GM12878 (cell line): ENCODE measurements at regions not wholly inside any gene's neighbourhood (a gene's known extent, or its start where the extent isn't known, plus 50 kb on each side); places are given as distances from the start of the nearest gene placed in this dataset.

Experiments
- ATAC-seq: fragments of 200-7000 bp; cut with Tn5 transposase; 3 replicates; pipeline ENCODE4 v1.9.1; 2020; ENCODE audit warnings: mild to moderate bottlenecking, moderate library complexity
- BruUV-seq: library from RNA; stranded (reverse); fragments of 400-500 nt; replicated peaks from 2 replicates; lab custom pipeline; 2021; lab: Mats Ljungman, UMichigan
- CTCF ChIA-PET: fragments of 300-600 bp; sonication (Branson Sonifier 250); formaldehyde crosslinking; extraction: SDS; loops from one replicate; lab custom pipeline; 2021; ENCODE audit warnings: inconsistent platforms; lab: Yijun Ruan, JAX
- POLR2A ChIA-PET: fragments of 350-600 bp; formaldehyde crosslinking; extraction: SDS; loops from one replicate; lab custom pipeline; 2021; ENCODE audit warnings: inconsistent platforms; lab: Charles Lee
- RAD21 ChIA-PET: fragments of 300-600 bp; sonication (Branson Sonifier 250); formaldehyde crosslinking; loops from one replicate; lab custom pipeline; 2023; ENCODE audit warnings: antibody characterized with exemption; ENCODE audit not compliant: unreplicated experiment; lab: Charles Lee
- SMC1A ChIA-PET: fragments of 300-600 bp; sonication (Branson Sonifier 250); formaldehyde crosslinking; loops from one replicate; lab custom pipeline; 2023; ENCODE audit not compliant: unreplicated experiment, uncharacterized antibody; lab: Charles Lee
- DNase-seq: peaks from one replicate; pipeline ENCODE4 v3.0.0-alpha.2; 2011; ENCODE audit warnings: low read depth, low spot score
- FAIRE-seq: peaks from 3 replicates; lab custom pipeline; 2011; peaks lifted over from hg19 to GRCh38; lab: Jason Lieb, UNC
- H2AFZ ChIP-seq: 2 replicates; pipeline ENCODE4 v1.6.0; 2011; ENCODE audit warnings: low read depth, low read length, control low read depth; ENCODE audit not compliant: control insufficient read depth
- H3K27ac ChIP-seq: 2 replicates; pipeline ENCODE4 v1.5.1; 2011; ENCODE audit warnings: control low read depth; ENCODE audit not compliant: control insufficient read depth, insufficient read depth
- H3K27me3 ChIP-seq, 2 experiments: replicated peaks in 1 of 2; 2 replicates each; pipeline versions ENCODE4 v1.6.0 to v1.6.1; 2011; ENCODE audit warnings: low read length in 1 of 2; ENCODE audit not compliant: control insufficient read depth in 2 of 2, insufficient read depth in 2 of 2
- H3K36me3 ChIP-seq, 2 experiments: 2 replicates each; pipeline ENCODE4 v1.5.1; 2011; ENCODE audit warnings: low read length in 1 of 2; ENCODE audit not compliant: control insufficient read depth in 2 of 2, insufficient read depth in 2 of 2
- H3K4me1 ChIP-seq: 2 replicates; pipeline ENCODE4 v1.6.1; 2011; ENCODE audit warnings: mild to moderate bottlenecking, low read length, moderate library complexity, mixed read lengths; ENCODE audit not compliant: control insufficient read depth, insufficient read depth
- H3K4me2 ChIP-seq: 2 replicates; pipeline ENCODE4 v1.6.0; 2011; ENCODE audit warnings: control low read depth; ENCODE audit not compliant: control insufficient read depth, insufficient read depth
- H3K4me3 ChIP-seq: fragments of 200-600 bp; sonication (generic); 2 replicates; pipeline ENCODE4 v1.5.1; 2016
- H3K79me2 ChIP-seq: 2 replicates; pipeline ENCODE4 v1.6.0; 2011; ENCODE audit warnings: low read length; ENCODE audit not compliant: control insufficient read depth, insufficient read depth
- H3K9ac ChIP-seq: 2 replicates; pipeline ENCODE4 v1.8.0; 2011; ENCODE audit warnings: low read length, control low read depth, mixed read lengths; ENCODE audit not compliant: control insufficient read depth, insufficient read depth
- H3K9me3 ChIP-seq: replicated peaks from 3 replicates; pipeline ENCODE4 v1.5.1; 2011; ENCODE audit warnings: mild to moderate bottlenecking, low read length; ENCODE audit not compliant: control insufficient read depth, insufficient read depth
- H4K20me1 ChIP-seq: 2 replicates; pipeline ENCODE4 v1.6.0; 2011; ENCODE audit not compliant: control insufficient read depth, insufficient read depth
- BACH1 ChIP-seq: fragments of 450-650 bp; IDR thresholded peaks from 2 replicates; pipeline ENCODE4 v1.6.1; 2017; ENCODE audit warnings: mild to moderate bottlenecking, borderline replicate concordance
- BMI1 ChIP-seq: fragments of 450-650 bp; IDR thresholded peaks from 2 replicates; pipeline ENCODE4 v1.6.1; 2016; ENCODE audit warnings: mild to moderate bottlenecking, moderate library complexity, borderline replicate concordance
- CUX1 ChIP-seq: IDR thresholded peaks from 2 replicates; pipeline ENCODE4 v1.6.1; 2012; ENCODE audit warnings: improper control_type of control experiment, low read depth, low read length; ENCODE audit not compliant: insufficient replicate concordance
- DPF2 ChIP-seq: fragments of 450-650 bp; IDR thresholded peaks from 2 replicates; pipeline ENCODE4 v1.6.1; 2017; ENCODE audit warnings: mild to moderate bottlenecking
- EED ChIP-seq: sonication (generic); IDR thresholded peaks from 2 replicates; pipeline ENCODE4 v1.6.1; 2016; ENCODE audit warnings: antibody characterized with exemption, low read depth
- EZH2 ChIP-seq: IDR thresholded peaks from 2 replicates; pipeline ENCODE4 v1.6.1; 2012; ENCODE audit warnings: low read depth, mild to moderate bottlenecking, control low read depth, inconsistent platforms, low read length, borderline replicate concordance; ENCODE audit not compliant: control insufficient read depth
- HDGF ChIP-seq: fragments of 450-650 bp; IDR thresholded peaks from 2 replicates; pipeline ENCODE4 v1.6.1; 2016; ENCODE audit warnings: antibody characterized with exemption
- IRF5 ChIP-seq: fragments of 450-650 bp; IDR thresholded peaks from 2 replicates; pipeline ENCODE4 v1.6.1; 2017; ENCODE audit warnings: borderline replicate concordance
- JUND ChIP-seq: IDR thresholded peaks from 2 replicates; pipeline ENCODE4 v1.6.1; 2012; ENCODE audit warnings: low read depth, mild to moderate bottlenecking, low read length, improper control_type of control experiment, moderate library complexity
- MEF2B ChIP-seq: fragments of 450-650 bp; IDR thresholded peaks from 2 replicates; pipeline ENCODE4 v1.6.1; 2018; ENCODE audit warnings: mild to moderate bottlenecking, moderate library complexity; ENCODE audit not compliant: partially characterized antibody, poor library complexity, severe bottlenecking
- RAD51 ChIP-seq: fragments of 450-650 bp; IDR thresholded peaks from 2 replicates; pipeline ENCODE4 v1.6.1; 2016; ENCODE audit warnings: moderate library complexity, mild to moderate bottlenecking, inconsistent platforms
- ZBTB33 ChIP-seq: fragments of 450-650 bp; IDR thresholded peaks from 2 replicates; pipeline ENCODE4 v1.6.1; 2017; ENCODE audit warnings: mild to moderate bottlenecking
- ZZZ3 ChIP-seq: IDR thresholded peaks from 2 replicates; pipeline ENCODE4 v1.6.1; 2011; ENCODE audit warnings: low read depth; ENCODE audit not compliant: control insufficient read depth, insufficient read length
- WGBS: methylation state at CpG from one replicate; pipeline ENCODE4 v1.1.6; 2016; ENCODE audit warnings: low lambda C conversion rate; ENCODE audit not compliant: insufficient replicate concordance, insufficient coverage; ENCODE audit errors: missing lambda C conversion rate; 5-methylcytosine and 5-hydroxymethylcytosine counted together
- in situ Hi-C: fragments of 300-500 bp; cut with MboI; formaldehyde crosslinking; loops from 9 replicates; pipeline ENCODE4 v1.14.3; 2018; ENCODE audit warnings: mixed read lengths
- intact Hi-C: fragments of 100-400 bp; cut with micrococcal nuclease; formaldehyde crosslinking; loops from one replicate; pipeline ENCODE4 v1.14.2; 2022; ENCODE audit not compliant: unreplicated experiment
- TF ChIP-seq, protein P1 (sequence below): IDR thresholded peaks from 2 replicates; pipeline ENCODE4 v1.6.1; 2012; ENCODE audit warnings: low read depth, low read length, improper control_type of control experiment

DNA sequence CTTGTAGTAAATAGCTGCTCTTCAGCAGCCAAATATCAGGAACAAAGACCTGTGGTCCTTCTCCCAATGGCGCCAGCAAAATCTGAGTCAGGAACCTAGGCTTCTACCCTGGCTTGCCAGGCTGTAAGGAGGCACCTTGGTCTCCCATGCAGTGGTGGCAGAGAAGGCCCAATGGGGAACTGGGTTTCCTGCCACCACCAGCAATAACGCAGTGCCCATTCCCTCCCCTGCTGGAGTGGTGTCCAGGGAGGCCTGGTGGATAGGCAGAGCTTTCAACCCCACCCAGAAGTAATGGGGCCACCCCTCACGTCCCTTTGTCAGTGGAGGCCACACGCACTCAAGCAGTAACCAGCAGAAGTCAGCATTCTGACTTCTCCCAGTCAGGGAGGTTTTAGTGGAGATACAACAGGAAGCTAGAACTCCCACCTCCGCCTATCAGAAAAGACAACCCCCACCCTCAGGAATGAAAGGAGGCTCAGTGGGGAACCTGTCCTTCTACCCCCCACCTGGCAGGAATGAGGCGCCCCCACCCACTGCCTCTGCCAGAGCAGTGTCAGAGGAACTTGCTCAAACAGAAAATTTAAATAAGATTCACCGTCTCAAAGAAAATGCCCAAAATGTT is 132.4 kb downstream of the COPS8 start:
- Histone ChIP-seq H3K27me3 (no peaks in the 10 kb centered on the region; a peak in 1 of 4 replicates), H3K4me3 (no peak overlapping the region), H2AFZ (no peak overlapping the region), H3K4me1 (no peaks in the 10 kb centered on the region), H3K9ac (no peak overlapping the region), H4K20me1 (no peaks in the 10 kb centered on the region), H3K9me3 (no peaks in the 10 kb centered on the region), H3K27ac (no peak overlapping the region), H3K79me2 (no peaks in the 10 kb centered on the region), H3K36me3 (no peaks in the 10 kb centered on the region), H3K4me2 (no peak overlapping the region)
- in situ Hi-C loops (no loop called here), intact Hi-C loops (no loop called here)
- no TSS peak for BruUV-seq
- DNase-seq (no peak), FAIRE-seq (no peak), ATAC-seq (no peak)
- SMC1A ChIA-PET: no interaction called here
- WGBS: 26% methylated on average over 7 of the region's 7 CpGs
- RAD21 ChIA-PET: no interaction called here
- POLR2A ChIA-PET: no interaction called here
- CTCF ChIA-PET: interaction anchor here (0.7 kb wide), 1 partner anchor 203 kb away, joined by 7 read pairs; no protein-coding TSS in a partner anchor
- TF ChIP-seq, protein P1, sequence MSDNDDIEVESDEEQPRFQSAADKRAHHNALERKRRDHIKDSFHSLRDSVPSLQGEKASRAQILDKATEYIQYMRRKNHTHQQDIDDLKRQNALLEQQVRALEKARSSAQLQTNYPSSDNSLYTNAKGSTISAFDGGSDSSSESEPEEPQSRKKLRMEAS: no peak
- TF ChIP-seq BACH1 (no peak), DPF2 (no peak), MEF2B (no peak), BMI1 (no peak), IRF5 (no peak), CUX1 (no peak), ZBTB33 (no peak), JUND (no peak), EED (no peak), EZH2 (no peak), HDGF (no peak), RAD51 (no peak), ZZZ3 (no peak)
